ENCODE measurements at regions not wholly inside any gene's neighbourhood (a gene's known extent, or its start where the extent isn't known, plus 50 kb on each side); places are given as distances from the start of the nearest gene placed in this dataset.

DNA sequence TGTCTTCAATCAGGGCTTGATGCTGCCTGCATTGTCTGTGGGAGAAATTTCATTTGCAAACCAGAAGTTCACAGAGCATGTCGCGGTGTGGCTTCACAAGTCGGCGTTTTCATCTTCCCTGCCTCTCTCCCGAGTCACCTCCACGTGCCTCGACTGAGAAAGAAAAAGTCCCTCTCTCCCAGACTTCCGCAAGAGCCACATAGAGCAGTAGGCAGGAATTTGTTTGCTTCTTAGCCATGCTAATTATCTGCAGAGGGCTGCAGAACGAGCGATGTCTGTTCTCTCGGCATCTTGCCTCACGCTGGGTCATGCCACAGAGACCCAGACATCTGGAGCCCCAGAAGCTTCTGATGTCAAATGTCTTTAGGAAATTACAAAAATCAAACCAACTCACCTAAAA is 272.2 kb downstream of the TCF7L2 start:
- Histone ChIP-seq H3K4me3 (ENCODE audit: low read length) (no peak overlapping the region), H4K20me1 (ENCODE audit: insufficient read depth) (no peaks in the 10 kb centered on the region), H3K9ac (ENCODE audit: low read length) (no peak overlapping the region), H3K79me2 (replicated peaks; ENCODE audit: insufficient read depth, low read length) (no peaks in the 10 kb centered on the region), H3K27ac (ENCODE audit: low read length) (no peak overlapping the region), H3K27me3 (ENCODE audit: insufficient read depth, low read depth, low read length) (no peaks in the 10 kb centered on the region), H3K9me3 (ENCODE audit: low read length) (no peaks in the 10 kb centered on the region), H3K4me2 (ENCODE audit: low read length) (no peak overlapping the region), H3K36me3 (ENCODE audit: insufficient read depth, low read length) (no peaks in the 10 kb centered on the region), H3F3A (ENCODE audit: insufficient read depth, low read length, poor library complexity, severe bottlenecking) (no peaks in the 10 kb centered on the region), H2AFZ (ENCODE audit: low read depth, low read length) (no peak overlapping the region), H3K9me2 (ENCODE audit: insufficient read depth, low read length) (no peaks in the 10 kb centered on the region)
- TF ChIP-seq EZH2 (IDR thresholded peaks at IDR 0.05; ENCODE audit: borderline replicate concordance, insufficient read depth, low read length, poor library complexity, severe bottlenecking) (no peak), MXI1 (conservative IDR thresholded peaks at IDR 0.05; ENCODE audit: poor library complexity, severe bottlenecking) (no peak)

DNA sequence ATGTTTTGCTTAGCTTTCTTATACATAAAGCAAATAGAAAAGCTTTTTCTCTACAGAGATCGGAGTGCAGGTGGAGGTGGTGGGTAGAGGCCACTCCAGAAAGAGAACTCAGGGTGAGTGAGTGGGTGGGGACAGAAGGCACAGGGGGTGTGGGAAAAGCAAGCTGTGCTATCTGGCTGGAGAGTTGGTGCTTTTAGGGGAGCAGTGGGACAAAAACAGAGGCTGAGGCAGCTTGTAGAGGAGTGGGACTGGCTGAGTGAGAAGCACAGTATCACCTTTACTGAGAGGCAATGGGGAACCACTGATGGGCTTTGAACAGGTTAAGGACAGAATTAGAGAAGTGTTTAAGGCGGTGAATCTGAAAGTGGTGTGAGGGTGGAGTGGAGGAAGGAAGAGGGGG is 275.3 kb downstream of the TCF7L2 start:
- no peaks in the 10 kb centered on the region for H3K36me3 ChIP-seq (ENCODE audit: insufficient read depth, low read length)
- no peak overlapping the region for H3K4me3 ChIP-seq (ENCODE audit: low read length)
- TF ChIP-seq SMC3 (conservative IDR thresholded peaks at IDR 0.05; ENCODE audit: poor library complexity) (no peak), EZH2 (IDR thresholded peaks at IDR 0.05; ENCODE audit: borderline replicate concordance, insufficient read depth, low read length, poor library complexity, severe bottlenecking) (no peak), MXI1 (conservative IDR thresholded peaks at IDR 0.05; ENCODE audit: poor library complexity, severe bottlenecking) (no peak), TAF1 (IDR thresholded peaks at IDR 0.05; ENCODE audit: low read depth) (no peak), POLR2AphosphoS5 (IDR thresholded peaks at IDR 0.05) (no peak), RAD21 (conservative IDR thresholded peaks at IDR 0.05) (no peak), EP300 (conservative IDR thresholded peaks at IDR 0.05; ENCODE audit: poor library complexity, severe bottlenecking) (no peak)
- TF ChIP-seq, protein P1, sequence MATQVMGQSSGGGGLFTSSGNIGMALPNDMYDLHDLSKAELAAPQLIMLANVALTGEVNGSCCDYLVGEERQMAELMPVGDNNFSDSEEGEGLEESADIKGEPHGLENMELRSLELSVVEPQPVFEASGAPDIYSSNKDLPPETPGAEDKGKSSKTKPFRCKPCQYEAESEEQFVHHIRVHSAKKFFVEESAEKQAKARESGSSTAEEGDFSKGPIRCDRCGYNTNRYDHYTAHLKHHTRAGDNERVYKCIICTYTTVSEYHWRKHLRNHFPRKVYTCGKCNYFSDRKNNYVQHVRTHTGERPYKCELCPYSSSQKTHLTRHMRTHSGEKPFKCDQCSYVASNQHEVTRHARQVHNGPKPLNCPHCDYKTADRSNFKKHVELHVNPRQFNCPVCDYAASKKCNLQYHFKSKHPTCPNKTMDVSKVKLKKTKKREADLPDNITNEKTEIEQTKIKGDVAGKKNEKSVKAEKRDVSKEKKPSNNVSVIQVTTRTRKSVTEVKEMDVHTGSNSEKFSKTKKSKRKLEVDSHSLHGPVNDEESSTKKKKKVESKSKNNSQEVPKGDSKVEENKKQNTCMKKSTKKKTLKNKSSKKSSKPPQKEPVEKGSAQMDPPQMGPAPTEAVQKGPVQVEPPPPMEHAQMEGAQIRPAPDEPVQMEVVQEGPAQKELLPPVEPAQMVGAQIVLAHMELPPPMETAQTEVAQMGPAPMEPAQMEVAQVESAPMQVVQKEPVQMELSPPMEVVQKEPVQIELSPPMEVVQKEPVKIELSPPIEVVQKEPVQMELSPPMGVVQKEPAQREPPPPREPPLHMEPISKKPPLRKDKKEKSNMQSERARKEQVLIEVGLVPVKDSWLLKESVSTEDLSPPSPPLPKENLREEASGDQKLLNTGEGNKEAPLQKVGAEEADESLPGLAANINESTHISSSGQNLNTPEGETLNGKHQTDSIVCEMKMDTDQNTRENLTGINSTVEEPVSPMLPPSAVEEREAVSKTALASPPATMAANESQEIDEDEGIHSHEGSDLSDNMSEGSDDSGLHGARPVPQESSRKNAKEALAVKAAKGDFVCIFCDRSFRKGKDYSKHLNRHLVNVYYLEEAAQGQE (IDR thresholded peaks at IDR 0.05; ENCODE audit: borderline replicate concordance): no peak
- TF ChIP-seq, protein P2, sequence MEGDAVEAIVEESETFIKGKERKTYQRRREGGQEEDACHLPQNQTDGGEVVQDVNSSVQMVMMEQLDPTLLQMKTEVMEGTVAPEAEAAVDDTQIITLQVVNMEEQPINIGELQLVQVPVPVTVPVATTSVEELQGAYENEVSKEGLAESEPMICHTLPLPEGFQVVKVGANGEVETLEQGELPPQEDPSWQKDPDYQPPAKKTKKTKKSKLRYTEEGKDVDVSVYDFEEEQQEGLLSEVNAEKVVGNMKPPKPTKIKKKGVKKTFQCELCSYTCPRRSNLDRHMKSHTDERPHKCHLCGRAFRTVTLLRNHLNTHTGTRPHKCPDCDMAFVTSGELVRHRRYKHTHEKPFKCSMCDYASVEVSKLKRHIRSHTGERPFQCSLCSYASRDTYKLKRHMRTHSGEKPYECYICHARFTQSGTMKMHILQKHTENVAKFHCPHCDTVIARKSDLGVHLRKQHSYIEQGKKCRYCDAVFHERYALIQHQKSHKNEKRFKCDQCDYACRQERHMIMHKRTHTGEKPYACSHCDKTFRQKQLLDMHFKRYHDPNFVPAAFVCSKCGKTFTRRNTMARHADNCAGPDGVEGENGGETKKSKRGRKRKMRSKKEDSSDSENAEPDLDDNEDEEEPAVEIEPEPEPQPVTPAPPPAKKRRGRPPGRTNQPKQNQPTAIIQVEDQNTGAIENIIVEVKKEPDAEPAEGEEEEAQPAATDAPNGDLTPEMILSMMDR (IDR thresholded peaks at IDR 0.05; ENCODE audit: poor library complexity, severe bottlenecking): no peak
- H3K27ac ChIP-seq (ENCODE audit: low read length): no peak overlapping the region
- H3K9ac ChIP-seq (ENCODE audit: low read length): no peak overlapping the region
- H3K79me2 ChIP-seq (replicated peaks; ENCODE audit: insufficient read depth, low read length): no peaks in the 10 kb centered on the region
- H3K9me3 ChIP-seq (ENCODE audit: low read length): no peaks in the 10 kb centered on the region
- no peak overlapping the region for H2AFZ ChIP-seq (ENCODE audit: low read depth, low read length)
- no peaks in the 10 kb centered on the region for H4K20me1 ChIP-seq (ENCODE audit: insufficient read depth)
- H3K9me2 ChIP-seq (ENCODE audit: insufficient read depth, low read length): no peaks in the 10 kb centered on the region
- H3K4me2 ChIP-seq (ENCODE audit: low read length): no peak overlapping the region
- no peaks in the 10 kb centered on the region for H3F3A ChIP-seq (ENCODE audit: insufficient read depth, low read length, poor library complexity, severe bottlenecking)
- no peaks in the 10 kb centered on the region for H3K27me3 ChIP-seq (ENCODE audit: insufficient read depth, low read depth, low read length)

DNA sequence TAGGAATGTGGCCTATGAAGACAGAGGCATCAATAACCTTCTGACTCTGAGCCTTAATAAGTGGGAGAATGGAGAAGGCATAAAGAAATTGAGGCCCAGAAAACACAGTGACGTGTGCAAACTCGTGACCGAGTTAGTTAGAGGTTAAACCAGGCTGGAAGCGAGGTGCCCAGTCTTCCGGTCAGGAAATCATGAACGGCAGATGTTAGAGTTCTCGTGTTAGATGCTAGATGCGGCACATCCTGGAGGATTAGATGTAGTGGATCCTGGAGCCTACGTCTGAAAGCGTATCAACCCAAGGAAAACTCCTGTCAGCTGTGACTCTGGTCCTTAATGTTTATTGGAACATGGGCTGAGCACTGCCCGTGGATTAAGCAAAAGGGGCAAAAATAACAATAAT is 275.9 kb downstream of the TCF7L2 start:
- Histone ChIP-seq H3K27me3 (ENCODE audit: insufficient read depth, low read depth, low read length) (no peaks in the 10 kb centered on the region), H3K27ac (ENCODE audit: low read length) (no peak overlapping the region), H3K9ac (ENCODE audit: low read length) (no peak overlapping the region), H3K4me3 (ENCODE audit: low read length) (no peak overlapping the region), H3K79me2 (replicated peaks; ENCODE audit: insufficient read depth, low read length) (no peaks in the 10 kb centered on the region), H4K20me1 (ENCODE audit: insufficient read depth) (no peaks in the 10 kb centered on the region), H3F3A (ENCODE audit: insufficient read depth, low read length, poor library complexity, severe bottlenecking) (no peaks in the 10 kb centered on the region), H3K4me2 (ENCODE audit: low read length) (no peak overlapping the region), H2AFZ (ENCODE audit: low read depth, low read length) (no peak overlapping the region), H3K9me2 (ENCODE audit: insufficient read depth, low read length) (no peaks in the 10 kb centered on the region), H3K36me3 (ENCODE audit: insufficient read depth, low read length) (no peaks in the 10 kb centered on the region), H3K9me3 (ENCODE audit: low read length) (no peaks in the 10 kb centered on the region)
- TF ChIP-seq, protein P2 (IDR thresholded peaks at IDR 0.05; ENCODE audit: poor library complexity, severe bottlenecking): no peak
- no peak for TF ChIP-seq SMC3 (conservative IDR thresholded peaks at IDR 0.05; ENCODE audit: poor library complexity)
- TF ChIP-seq MXI1 (conservative IDR thresholded peaks at IDR 0.05; ENCODE audit: poor library complexity, severe bottlenecking): no peak
- TF ChIP-seq TAF1 (IDR thresholded peaks at IDR 0.05; ENCODE audit: low read depth): no peak
- TF ChIP-seq RAD21 (conservative IDR thresholded peaks at IDR 0.05): no peak
- TF ChIP-seq, protein P1 (IDR thresholded peaks at IDR 0.05; ENCODE audit: borderline replicate concordance): no peak
